H1 (cell line): ENCODE measurements at regions not wholly inside any gene's neighbourhood (a gene's known extent, or its start where the extent isn't known, plus 50 kb on each side); places are given as distances from the start of the nearest gene placed in this dataset.

Source experiments
- TCF12 ChIP-seq: IDR thresholded peaks from 2 replicates; pipeline ENCODE4 v1.6.1; 2011; ENCODE audit warnings: low read depth, mild to moderate bottlenecking, low read length
- TF ChIP-seq, protein P1 (sequence below), 3 experiments: IDR thresholded peaks; 1 replicate in 2 of 3; 2 replicates in 1 of 3; pipeline versions ENCODE4 v1.5.1 to v1.6.1; 2011; ENCODE audit warnings: low read length in 3 of 3, mild to moderate bottlenecking in 3 of 3, inconsistent platforms in 2 of 3, low read depth in 1 of 3, moderate library complexity in 1 of 3; ENCODE audit not compliant: insufficient read depth in 1 of 3; ENCODE audit errors: control extremely low read depth in 1 of 3

DNA sequence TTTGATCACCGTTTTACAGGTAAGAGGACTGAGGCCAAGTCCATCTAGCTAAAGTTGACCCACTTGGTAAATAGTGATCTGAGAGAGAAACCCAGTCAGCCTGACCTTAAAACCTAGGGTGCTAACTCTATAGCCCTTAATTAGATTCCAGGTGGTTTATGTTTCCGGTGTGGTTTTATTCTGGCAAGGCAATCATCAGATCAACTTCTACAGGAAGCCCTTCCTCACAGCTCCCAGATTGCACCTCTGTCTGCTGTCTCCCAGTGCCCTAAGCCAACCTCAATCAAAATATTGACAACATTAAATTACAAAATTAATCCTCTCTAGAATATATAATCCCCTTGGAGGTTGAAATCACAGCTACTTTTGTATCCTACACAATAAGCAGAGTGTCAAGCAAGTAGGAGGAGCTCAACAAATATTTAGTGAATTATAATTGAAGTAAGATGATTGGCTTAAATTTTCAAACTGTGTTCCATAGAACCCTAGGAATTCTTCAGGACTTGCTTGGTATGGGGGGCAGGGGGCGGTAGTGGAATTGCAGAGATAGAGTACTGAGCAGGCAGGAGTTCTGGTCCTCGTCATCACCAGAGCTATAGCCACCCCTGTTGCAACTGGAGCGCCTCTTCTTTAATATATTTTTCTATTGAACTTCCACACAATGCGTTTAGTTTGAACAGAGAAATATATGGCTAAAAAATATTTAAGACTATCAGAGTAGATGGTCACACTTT is 692.8 kb upstream of the LRRN3 start:
- TF ChIP-seq TCF12 = no peak
- TF ChIP-seq, protein P1, sequence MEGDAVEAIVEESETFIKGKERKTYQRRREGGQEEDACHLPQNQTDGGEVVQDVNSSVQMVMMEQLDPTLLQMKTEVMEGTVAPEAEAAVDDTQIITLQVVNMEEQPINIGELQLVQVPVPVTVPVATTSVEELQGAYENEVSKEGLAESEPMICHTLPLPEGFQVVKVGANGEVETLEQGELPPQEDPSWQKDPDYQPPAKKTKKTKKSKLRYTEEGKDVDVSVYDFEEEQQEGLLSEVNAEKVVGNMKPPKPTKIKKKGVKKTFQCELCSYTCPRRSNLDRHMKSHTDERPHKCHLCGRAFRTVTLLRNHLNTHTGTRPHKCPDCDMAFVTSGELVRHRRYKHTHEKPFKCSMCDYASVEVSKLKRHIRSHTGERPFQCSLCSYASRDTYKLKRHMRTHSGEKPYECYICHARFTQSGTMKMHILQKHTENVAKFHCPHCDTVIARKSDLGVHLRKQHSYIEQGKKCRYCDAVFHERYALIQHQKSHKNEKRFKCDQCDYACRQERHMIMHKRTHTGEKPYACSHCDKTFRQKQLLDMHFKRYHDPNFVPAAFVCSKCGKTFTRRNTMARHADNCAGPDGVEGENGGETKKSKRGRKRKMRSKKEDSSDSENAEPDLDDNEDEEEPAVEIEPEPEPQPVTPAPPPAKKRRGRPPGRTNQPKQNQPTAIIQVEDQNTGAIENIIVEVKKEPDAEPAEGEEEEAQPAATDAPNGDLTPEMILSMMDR (IDR thresholded peaks at IDR 0.05; ENCODE audit: control extremely low read depth in 1 of 3, insufficient read depth in 1 of 3, low read depth in 1 of 3, low read length in 3 of 3) = peak; percentile 7 to 25 (median 20); a peak in 3 of 4 replicates
